SK-N-SH (cell line): ENCODE measurements at regions not wholly inside any gene's neighbourhood (a gene's known extent, or its start where the extent isn't known, plus 50 kb on each side); places are given as distances from the start of the nearest gene placed in this dataset.

Experiments
- EZH2phosphoT487 ChIP-seq: fragments of 200-600 bp; sonication (generic); IDR thresholded peaks from 2 replicates; pipeline ENCODE4 v1.6.1; 2017; ENCODE audit warnings: low read depth, mixed run types, mild to moderate bottlenecking, antibody characterized with exemption, moderate library complexity, borderline replicate concordance
- FOSL2 ChIP-seq: IDR thresholded peaks from 2 replicates; pipeline ENCODE4 v1.4.0; 2012; ENCODE audit warnings: low read depth, mild to moderate bottlenecking, moderate library complexity, borderline replicate concordance
- NRF1 ChIP-seq: IDR thresholded peaks from 2 replicates; pipeline ENCODE4 v1.6.1; 2012; ENCODE audit warnings: low read depth, mild to moderate bottlenecking, low read length
- POLR2AphosphoS5 ChIP-seq: IDR thresholded peaks from 2 replicates; pipeline ENCODE4 v1.6.1; 2012; ENCODE audit warnings: low read depth, low read length
- RXRA ChIP-seq: IDR thresholded peaks from 2 replicates; pipeline ENCODE4 v1.4.0; 2012; ENCODE audit warnings: low read depth, mild to moderate bottlenecking, borderline replicate concordance
- SMC3 ChIP-seq: IDR thresholded peaks from 2 replicates; pipeline ENCODE4 v1.6.1; 2012; ENCODE audit warnings: low read depth, low read length, improper control_type of control experiment
- TF ChIP-seq, protein P1 (sequence below): fragments of 200-600 bp; sonication (generic); IDR thresholded peaks from 2 replicates; pipeline ENCODE4 v1.6.1; 2017; ENCODE audit warnings: antibody characterized with exemption, mild to moderate bottlenecking, moderate library complexity
- TF ChIP-seq, protein P2 (sequence below): IDR thresholded peaks from 2 replicates; pipeline ENCODE4 v1.6.1; 2012; ENCODE audit warnings: mild to moderate bottlenecking, low read depth, low read length, moderate library complexity

DNA sequence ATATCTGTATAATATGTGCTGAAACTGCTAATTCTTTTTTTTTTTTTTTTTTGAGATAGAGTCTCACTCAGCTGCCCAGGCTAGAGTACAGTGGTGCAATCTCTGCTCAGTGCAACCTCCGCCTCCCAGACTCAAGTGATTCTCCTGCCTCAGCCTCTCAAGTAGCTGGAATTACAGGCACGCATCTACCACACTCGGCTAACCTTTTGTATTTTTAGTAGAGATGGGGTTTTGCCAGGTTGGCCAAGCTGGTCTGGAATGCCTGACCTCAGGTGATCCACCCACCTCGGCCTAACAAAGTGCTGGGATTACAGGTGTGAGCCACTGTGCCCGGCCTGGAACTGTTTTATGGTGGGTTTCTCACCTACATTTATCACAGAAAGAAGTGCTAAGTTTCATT is 307.8 kb upstream of the STT3B start:
- TF ChIP-seq NRF1 (no peak), SMC3 (no peak), POLR2AphosphoS5 (no peak), RXRA (no peak), FOSL2 (no peak), EZH2phosphoT487 (no peak)
- TF ChIP-seq, protein P1, sequence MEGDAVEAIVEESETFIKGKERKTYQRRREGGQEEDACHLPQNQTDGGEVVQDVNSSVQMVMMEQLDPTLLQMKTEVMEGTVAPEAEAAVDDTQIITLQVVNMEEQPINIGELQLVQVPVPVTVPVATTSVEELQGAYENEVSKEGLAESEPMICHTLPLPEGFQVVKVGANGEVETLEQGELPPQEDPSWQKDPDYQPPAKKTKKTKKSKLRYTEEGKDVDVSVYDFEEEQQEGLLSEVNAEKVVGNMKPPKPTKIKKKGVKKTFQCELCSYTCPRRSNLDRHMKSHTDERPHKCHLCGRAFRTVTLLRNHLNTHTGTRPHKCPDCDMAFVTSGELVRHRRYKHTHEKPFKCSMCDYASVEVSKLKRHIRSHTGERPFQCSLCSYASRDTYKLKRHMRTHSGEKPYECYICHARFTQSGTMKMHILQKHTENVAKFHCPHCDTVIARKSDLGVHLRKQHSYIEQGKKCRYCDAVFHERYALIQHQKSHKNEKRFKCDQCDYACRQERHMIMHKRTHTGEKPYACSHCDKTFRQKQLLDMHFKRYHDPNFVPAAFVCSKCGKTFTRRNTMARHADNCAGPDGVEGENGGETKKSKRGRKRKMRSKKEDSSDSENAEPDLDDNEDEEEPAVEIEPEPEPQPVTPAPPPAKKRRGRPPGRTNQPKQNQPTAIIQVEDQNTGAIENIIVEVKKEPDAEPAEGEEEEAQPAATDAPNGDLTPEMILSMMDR: no peak
- TF ChIP-seq, protein P2, sequence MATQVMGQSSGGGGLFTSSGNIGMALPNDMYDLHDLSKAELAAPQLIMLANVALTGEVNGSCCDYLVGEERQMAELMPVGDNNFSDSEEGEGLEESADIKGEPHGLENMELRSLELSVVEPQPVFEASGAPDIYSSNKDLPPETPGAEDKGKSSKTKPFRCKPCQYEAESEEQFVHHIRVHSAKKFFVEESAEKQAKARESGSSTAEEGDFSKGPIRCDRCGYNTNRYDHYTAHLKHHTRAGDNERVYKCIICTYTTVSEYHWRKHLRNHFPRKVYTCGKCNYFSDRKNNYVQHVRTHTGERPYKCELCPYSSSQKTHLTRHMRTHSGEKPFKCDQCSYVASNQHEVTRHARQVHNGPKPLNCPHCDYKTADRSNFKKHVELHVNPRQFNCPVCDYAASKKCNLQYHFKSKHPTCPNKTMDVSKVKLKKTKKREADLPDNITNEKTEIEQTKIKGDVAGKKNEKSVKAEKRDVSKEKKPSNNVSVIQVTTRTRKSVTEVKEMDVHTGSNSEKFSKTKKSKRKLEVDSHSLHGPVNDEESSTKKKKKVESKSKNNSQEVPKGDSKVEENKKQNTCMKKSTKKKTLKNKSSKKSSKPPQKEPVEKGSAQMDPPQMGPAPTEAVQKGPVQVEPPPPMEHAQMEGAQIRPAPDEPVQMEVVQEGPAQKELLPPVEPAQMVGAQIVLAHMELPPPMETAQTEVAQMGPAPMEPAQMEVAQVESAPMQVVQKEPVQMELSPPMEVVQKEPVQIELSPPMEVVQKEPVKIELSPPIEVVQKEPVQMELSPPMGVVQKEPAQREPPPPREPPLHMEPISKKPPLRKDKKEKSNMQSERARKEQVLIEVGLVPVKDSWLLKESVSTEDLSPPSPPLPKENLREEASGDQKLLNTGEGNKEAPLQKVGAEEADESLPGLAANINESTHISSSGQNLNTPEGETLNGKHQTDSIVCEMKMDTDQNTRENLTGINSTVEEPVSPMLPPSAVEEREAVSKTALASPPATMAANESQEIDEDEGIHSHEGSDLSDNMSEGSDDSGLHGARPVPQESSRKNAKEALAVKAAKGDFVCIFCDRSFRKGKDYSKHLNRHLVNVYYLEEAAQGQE: no peak
